ENCODE measurements at regions not wholly inside any gene's neighbourhood (a gene's known extent, or its start where the extent isn't known, plus 50 kb on each side); places are given as distances from the start of the nearest gene placed in this dataset.

DNA sequence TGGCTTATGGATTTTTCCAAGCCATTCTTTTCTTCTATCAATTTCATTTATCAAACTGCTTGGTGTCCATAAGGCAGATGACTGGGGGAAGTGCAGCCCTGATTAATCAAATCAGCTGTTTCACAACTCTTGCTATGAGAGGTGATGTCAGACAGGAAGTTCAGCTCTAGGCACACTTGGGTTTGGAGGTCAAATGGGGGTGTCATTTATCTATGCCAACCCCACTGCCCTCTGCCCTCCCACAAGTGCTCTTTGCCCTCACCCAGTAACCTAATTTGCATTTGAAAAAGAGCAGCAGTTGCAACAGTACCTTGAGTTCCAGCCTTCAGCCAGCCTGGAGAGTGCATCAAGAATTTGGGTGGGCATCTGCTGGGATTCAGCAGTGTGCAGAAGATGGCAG is 431.3 kb upstream of the SPRED2 start:
- Histone ChIP-seq H3K27ac (ENCODE audit: low read length) (no peak overlapping the region), H3K9me3 (ENCODE audit: control insufficient read depth, insufficient read depth, low read depth, low read length) (no peaks in the 10 kb centered on the region), H3K4me3 (ENCODE audit: low read depth in 2 of 2, low read length in 2 of 2) (no peak overlapping the region), H3K4me1 (ENCODE audit: control insufficient read depth, insufficient read depth, low read length) (no peaks in the 10 kb centered on the region), H3K27me3 (ENCODE audit: control insufficient read depth, insufficient read depth, low read length) (peaks cover 4% of the 10 kb centered on the region), H3K36me3 (ENCODE audit: control insufficient read depth, insufficient read depth, low read length) (no peaks in the 10 kb centered on the region)
- BruUV-seq (replicated peaks) = no TSS peak
- TF ChIP-seq POLR2AphosphoS5 (IDR thresholded peaks at IDR 0.05; ENCODE audit: low read depth, low read length) = no peak
- TF ChIP-seq, protein P1, sequence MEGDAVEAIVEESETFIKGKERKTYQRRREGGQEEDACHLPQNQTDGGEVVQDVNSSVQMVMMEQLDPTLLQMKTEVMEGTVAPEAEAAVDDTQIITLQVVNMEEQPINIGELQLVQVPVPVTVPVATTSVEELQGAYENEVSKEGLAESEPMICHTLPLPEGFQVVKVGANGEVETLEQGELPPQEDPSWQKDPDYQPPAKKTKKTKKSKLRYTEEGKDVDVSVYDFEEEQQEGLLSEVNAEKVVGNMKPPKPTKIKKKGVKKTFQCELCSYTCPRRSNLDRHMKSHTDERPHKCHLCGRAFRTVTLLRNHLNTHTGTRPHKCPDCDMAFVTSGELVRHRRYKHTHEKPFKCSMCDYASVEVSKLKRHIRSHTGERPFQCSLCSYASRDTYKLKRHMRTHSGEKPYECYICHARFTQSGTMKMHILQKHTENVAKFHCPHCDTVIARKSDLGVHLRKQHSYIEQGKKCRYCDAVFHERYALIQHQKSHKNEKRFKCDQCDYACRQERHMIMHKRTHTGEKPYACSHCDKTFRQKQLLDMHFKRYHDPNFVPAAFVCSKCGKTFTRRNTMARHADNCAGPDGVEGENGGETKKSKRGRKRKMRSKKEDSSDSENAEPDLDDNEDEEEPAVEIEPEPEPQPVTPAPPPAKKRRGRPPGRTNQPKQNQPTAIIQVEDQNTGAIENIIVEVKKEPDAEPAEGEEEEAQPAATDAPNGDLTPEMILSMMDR (IDR thresholded peaks at IDR 0.05) = no peak
- TF ChIP-seq, protein P2, sequence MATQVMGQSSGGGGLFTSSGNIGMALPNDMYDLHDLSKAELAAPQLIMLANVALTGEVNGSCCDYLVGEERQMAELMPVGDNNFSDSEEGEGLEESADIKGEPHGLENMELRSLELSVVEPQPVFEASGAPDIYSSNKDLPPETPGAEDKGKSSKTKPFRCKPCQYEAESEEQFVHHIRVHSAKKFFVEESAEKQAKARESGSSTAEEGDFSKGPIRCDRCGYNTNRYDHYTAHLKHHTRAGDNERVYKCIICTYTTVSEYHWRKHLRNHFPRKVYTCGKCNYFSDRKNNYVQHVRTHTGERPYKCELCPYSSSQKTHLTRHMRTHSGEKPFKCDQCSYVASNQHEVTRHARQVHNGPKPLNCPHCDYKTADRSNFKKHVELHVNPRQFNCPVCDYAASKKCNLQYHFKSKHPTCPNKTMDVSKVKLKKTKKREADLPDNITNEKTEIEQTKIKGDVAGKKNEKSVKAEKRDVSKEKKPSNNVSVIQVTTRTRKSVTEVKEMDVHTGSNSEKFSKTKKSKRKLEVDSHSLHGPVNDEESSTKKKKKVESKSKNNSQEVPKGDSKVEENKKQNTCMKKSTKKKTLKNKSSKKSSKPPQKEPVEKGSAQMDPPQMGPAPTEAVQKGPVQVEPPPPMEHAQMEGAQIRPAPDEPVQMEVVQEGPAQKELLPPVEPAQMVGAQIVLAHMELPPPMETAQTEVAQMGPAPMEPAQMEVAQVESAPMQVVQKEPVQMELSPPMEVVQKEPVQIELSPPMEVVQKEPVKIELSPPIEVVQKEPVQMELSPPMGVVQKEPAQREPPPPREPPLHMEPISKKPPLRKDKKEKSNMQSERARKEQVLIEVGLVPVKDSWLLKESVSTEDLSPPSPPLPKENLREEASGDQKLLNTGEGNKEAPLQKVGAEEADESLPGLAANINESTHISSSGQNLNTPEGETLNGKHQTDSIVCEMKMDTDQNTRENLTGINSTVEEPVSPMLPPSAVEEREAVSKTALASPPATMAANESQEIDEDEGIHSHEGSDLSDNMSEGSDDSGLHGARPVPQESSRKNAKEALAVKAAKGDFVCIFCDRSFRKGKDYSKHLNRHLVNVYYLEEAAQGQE (IDR thresholded peaks at IDR 0.05; ENCODE audit: insufficient read depth in 1 of 2, low read depth in 2 of 2, low read length in 1 of 2) = no peak
- CTCF ChIA-PET = no interaction called here
- ATAC-seq (no peak), DNase-seq (ENCODE audit: low read depth, low spot score) (no peak)
- in situ Hi-C loops (cut with HindIII; ENCODE audit: low pct_unique_long_range_greater_than_20kb, low sequenced_read_pairs) (no loop called here), intact Hi-C loops (cut with micrococcal nuclease; ENCODE audit: unreplicated experiment) (no loop called here)
- POLR2A ChIA-PET = no interaction called here

DNA sequence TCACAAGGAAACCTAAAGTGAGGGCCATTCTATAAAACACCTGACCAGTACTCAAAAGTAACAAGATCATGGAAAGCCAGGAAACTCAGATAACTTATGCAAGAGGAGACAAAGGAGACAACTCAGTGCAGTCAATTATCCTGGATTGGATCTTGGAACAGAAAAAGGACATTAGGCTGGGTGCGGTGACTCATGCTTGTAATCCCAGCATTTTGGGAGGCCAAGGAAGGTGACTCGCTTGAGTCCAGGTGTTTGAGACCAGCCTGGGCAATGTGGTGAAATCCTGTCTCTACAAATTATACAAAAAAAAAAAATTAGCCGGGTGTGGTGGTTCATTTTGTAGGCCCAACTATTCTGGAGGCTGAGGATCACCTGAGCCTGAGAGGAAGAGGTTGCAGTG is 424.5 kb upstream of the SPRED2 start:
- in situ Hi-C loops (cut with HindIII; ENCODE audit: low pct_unique_long_range_greater_than_20kb, low sequenced_read_pairs) = no loop called here

DNA sequence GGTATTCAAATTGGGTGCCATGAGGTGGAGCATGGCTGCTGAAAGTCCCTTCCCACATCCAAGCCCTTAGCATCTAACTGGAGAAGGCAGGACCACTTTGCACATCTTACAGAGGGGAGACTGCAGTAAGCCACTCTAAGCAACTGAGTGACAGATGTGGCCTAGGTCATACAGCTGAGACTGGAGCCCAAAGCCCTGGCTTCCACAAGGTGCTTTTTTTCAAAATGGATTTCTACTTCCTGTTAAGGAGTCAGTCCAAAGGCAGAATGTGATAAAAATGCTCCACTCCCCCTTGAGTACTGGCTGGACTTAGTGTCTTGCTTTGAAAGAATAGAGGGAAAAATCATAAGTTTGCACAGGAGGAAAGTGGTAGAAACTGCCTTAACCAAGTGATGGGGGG is 424.0 kb upstream of the SPRED2 start:
- intact Hi-C loops (cut with micrococcal nuclease; ENCODE audit: unreplicated experiment) = no loop called here
- ATAC-seq = no peak
- no peak overlapping the region for H3K27ac ChIP-seq (ENCODE audit: low read length)
- DNase-seq (ENCODE audit: low read depth, low spot score) = no peak
- no peaks in the 10 kb centered on the region for H3K9me3 ChIP-seq (ENCODE audit: control insufficient read depth, insufficient read depth, low read depth, low read length)
- no TSS peak for BruUV-seq (replicated peaks)
- TF ChIP-seq, protein P2 (IDR thresholded peaks at IDR 0.05; ENCODE audit: insufficient read depth in 1 of 2, low read depth in 2 of 2, low read length in 1 of 2) = no peak
- TF ChIP-seq POLR2AphosphoS5 (IDR thresholded peaks at IDR 0.05; ENCODE audit: low read depth, low read length) (no peak), TCF7L2 (IDR thresholded peaks at IDR 0.05; ENCODE audit: low read depth, low read length) (no peak), SIN3A (IDR thresholded peaks at IDR 0.05; ENCODE audit: borderline replicate concordance, insufficient read depth, low read depth, low read length) (no peak)
- TF ChIP-seq, protein P1 (IDR thresholded peaks at IDR 0.05) = no peak
- in situ Hi-C loops (cut with HindIII; ENCODE audit: low pct_unique_long_range_greater_than_20kb, low sequenced_read_pairs) = no loop called here
- no peaks in the 10 kb centered on the region for H3K27me3 ChIP-seq (ENCODE audit: control insufficient read depth, insufficient read depth, low read length)
- no peaks in the 10 kb centered on the region for H3K4me1 ChIP-seq (ENCODE audit: control insufficient read depth, insufficient read depth, low read length)
- POLR2A ChIA-PET = no interaction called here
- H3K4me3 ChIP-seq (ENCODE audit: low read depth in 2 of 2, low read length in 2 of 2) = no peak overlapping the region
- CTCF ChIA-PET = no interaction called here
- H3K36me3 ChIP-seq (ENCODE audit: control insufficient read depth, insufficient read depth, low read length) = no peaks in the 10 kb centered on the region

More for the DNA sequence above, 424.5 kb upstream of the SPRED2 start:
- H3K4me1 ChIP-seq (ENCODE audit: control insufficient read depth, insufficient read depth, low read length) = no peaks in the 10 kb centered on the region
- no TSS peak for BruUV-seq (replicated peaks)
- DNase-seq (ENCODE audit: low read depth, low spot score) (no peak), ATAC-seq (no peak)
- H3K9me3 ChIP-seq (ENCODE audit: control insufficient read depth, insufficient read depth, low read depth, low read length) = no peaks in the 10 kb centered on the region
- intact Hi-C loops (cut with micrococcal nuclease; ENCODE audit: unreplicated experiment) = no loop called here
- no peak for TF ChIP-seq SIN3A (IDR thresholded peaks at IDR 0.05; ENCODE audit: borderline replicate concordance, insufficient read depth, low read depth, low read length)
- H3K4me3 ChIP-seq (ENCODE audit: low read depth in 2 of 2, low read length in 2 of 2) = no peak overlapping the region
- H3K27me3 ChIP-seq (ENCODE audit: control insufficient read depth, insufficient read depth, low read length) = no peaks in the 10 kb centered on the region
- POLR2A ChIA-PET = no interaction called here
- no peaks in the 10 kb centered on the region for H3K36me3 ChIP-seq (ENCODE audit: control insufficient read depth, insufficient read depth, low read length)
- H3K27ac ChIP-seq (ENCODE audit: low read length) = no peak overlapping the region
- CTCF ChIA-PET = no interaction called here

All from Panc1 (cell line).